ENCODE measurements at regions not wholly inside any gene's neighbourhood (a gene's known extent, or its start where the extent isn't known, plus 50 kb on each side); places are given as distances from the start of the nearest gene placed in this dataset.

DNA sequence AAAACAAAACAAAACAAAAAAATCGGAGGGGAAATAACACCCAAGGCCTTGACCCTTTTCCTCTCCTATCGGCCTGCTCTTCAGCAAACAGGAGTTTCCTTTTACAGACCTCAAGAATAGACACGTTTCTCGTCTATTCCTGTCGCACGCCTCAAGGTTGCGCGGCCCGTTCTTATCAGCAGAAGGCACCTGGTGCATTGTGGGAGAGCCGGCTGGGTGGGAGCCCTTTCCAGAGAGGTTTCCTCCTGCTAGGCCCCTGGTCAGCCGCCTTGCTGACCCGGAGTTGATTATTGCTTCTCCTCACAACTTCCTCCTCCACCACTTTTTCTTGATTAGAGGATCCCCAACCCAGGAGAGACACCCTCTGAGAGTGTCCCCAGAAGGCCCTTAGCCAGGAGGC, 497.3 kb downstream of the MIAT start:
- Histone ChIP-seq H3K27me3 (no peaks in the 10 kb centered on the region), H3K9me3 (peaks cover 0 to 15% of the 10 kb centered on the region in 2 donors), H3K4me1 (peaks cover 0 to 10% of the 10 kb centered on the region in 2 donors), H3K27ac (no peak overlapping the region), H3K4me3 (no peak overlapping the region), H3K36me3 (no peaks in the 10 kb centered on the region)
- TF ChIP-seq, protein P1, sequence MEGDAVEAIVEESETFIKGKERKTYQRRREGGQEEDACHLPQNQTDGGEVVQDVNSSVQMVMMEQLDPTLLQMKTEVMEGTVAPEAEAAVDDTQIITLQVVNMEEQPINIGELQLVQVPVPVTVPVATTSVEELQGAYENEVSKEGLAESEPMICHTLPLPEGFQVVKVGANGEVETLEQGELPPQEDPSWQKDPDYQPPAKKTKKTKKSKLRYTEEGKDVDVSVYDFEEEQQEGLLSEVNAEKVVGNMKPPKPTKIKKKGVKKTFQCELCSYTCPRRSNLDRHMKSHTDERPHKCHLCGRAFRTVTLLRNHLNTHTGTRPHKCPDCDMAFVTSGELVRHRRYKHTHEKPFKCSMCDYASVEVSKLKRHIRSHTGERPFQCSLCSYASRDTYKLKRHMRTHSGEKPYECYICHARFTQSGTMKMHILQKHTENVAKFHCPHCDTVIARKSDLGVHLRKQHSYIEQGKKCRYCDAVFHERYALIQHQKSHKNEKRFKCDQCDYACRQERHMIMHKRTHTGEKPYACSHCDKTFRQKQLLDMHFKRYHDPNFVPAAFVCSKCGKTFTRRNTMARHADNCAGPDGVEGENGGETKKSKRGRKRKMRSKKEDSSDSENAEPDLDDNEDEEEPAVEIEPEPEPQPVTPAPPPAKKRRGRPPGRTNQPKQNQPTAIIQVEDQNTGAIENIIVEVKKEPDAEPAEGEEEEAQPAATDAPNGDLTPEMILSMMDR (IDR thresholded peaks at IDR 0.05) = no peak
- no peak for DNase-seq (ENCODE audit: low spot score)

DNA sequence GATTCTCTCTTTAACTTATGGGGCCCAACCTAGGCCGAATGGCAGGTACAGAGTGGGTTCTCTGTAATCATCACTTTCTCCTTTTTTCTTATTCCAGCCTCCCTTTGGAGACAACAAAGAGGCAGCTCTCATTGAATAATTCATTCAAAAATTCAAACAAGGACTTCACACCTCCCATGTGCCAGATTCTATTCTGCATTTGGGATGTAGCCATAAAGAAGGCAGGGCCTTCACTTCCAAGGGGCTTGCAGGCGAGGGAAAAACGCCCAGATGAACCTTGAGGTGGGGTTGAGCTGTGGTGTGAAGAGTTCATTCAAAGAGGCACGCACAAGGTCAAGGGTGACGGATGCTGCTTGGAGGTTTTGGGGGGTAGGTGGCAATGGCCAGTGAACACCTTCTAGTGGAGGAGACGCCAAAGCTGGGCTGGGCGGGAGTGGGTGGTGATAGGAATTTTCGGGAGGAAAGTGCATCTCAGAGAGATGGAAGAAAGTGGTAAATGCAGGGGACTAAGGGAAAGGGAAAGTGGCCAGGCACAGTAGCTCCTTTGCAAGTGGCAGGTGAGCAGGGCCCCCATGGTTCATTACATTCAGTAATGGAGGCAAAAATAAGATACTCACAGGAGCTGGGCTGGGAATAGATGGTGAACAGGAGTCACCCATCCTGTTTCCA, 499.6 kb downstream of the MIAT start:
- Histone ChIP-seq H3K4me3 (no peak overlapping the region), H3K27me3 (no peaks in the 10 kb centered on the region)
- TF ChIP-seq, protein P1 (IDR thresholded peaks at IDR 0.05) = no peak

DNA sequence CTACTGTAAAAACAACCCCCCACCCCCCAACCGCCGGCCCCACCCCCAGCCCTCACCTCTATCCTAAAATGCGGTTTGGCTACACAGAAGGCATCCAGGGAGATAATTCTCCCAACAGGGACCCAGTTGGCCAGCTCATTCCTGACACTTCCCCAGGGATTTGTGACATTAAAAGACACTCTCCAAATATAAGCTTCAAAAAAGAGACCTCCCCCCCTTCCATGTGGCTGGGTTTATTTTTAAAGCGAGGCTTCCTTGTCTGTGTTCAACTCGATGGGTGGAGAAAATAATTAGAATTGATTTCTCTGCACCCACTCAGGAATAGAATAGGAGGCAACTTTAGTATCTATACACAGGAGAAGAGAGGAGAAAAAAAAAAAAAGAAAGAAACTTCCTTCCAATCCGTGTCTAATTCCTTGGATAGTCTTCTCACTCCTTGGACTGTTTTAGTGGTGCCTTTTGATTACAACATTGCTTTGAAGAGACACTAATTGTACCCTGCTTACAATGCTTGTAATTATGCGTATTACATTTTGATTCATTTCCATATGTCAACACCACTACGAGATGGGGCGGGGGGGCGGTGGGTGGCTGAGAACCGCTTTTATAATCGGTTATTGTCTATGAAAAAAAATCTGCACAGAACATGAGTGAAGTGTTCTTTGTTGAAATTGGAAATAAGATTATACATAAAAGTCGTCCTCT, 500.4 kb downstream of the MIAT start:
- Histone ChIP-seq H3K4me1 (no peaks in the 10 kb centered on the region), H3K36me3 (no peaks in the 10 kb centered on the region), H3K27ac (no peak overlapping the region), H3K27me3 (no peaks in the 10 kb centered on the region), H3K4me3 (no peak overlapping the region), H3K9me3 (peaks cover 0 to 10% of the 10 kb centered on the region in 2 donors)
- TF ChIP-seq, protein P1 (IDR thresholded peaks at IDR 0.05) = no peak
- no peak for DNase-seq (ENCODE audit: low spot score)

More for the DNA sequence above, 499.6 kb downstream of the MIAT start:
- DNase-seq (ENCODE audit: low spot score) = no peak
- Histone ChIP-seq H3K4me1 (no peaks in the 10 kb centered on the region), H3K9me3 (peaks cover 0 to 15% of the 10 kb centered on the region in 2 donors), H3K27ac (no peak overlapping the region), H3K36me3 (no peaks in the 10 kb centered on the region)

DNA sequence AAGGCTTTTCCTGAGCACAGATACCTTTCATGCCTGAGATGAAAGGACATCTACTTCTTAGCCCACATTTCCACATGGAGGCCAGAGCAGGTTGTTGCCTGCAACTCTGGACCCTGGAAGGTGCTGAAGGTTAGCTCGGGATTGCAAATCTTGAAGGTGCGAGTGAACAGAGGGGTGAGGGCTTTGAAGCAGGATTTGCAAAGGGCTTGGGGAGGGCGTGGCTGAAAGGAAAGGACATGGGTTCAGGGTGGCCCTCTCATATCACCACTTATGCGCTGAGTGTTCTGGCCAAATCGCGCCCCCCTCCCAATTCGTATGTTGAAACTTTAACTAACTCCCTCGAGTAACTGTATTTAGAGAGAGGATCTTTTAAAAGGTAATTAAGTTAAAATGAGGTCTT, 501.6 kb downstream of the MIAT start:
- no peak for DNase-seq (ENCODE audit: low spot score)
- no peaks in the 10 kb centered on the region for H3K9me3 ChIP-seq
- TF ChIP-seq, protein P1 (IDR thresholded peaks at IDR 0.05) = no peak
- H3K4me1 ChIP-seq = no peaks in the 10 kb centered on the region
- H3K36me3 ChIP-seq = no peaks in the 10 kb centered on the region
- no peak overlapping the region for H3K4me3 ChIP-seq
- no peaks in the 10 kb centered on the region for H3K27me3 ChIP-seq
- no peak overlapping the region for H3K27ac ChIP-seq

DNA sequence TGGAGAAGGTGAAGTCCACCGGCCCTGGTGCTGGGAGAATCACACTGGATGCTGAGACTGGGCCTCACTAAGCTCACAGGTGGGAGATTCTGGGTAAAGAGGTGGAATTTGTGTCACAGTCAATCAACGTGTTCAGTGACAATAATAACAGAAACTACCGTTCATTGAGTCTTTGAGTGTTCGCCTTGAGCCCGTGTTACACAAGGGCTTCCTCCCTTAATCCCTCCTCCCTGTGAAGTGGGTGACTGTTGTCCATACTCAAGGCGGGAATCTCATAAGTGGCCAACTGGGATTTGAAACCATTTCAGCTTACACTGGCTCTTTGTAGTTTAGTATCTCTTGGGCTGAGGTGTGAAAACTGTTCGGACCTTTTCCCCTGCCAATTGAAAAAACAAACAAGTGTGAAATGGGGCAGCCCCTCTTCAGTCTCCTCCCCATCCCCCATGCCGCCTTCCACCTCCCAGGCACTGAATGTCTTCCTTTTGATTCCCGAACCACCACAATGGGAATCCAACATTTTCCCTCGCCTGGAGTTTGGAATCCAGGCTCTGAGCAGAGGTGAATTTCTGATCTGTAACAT, 502.4 kb downstream of the MIAT start:
- TF ChIP-seq, protein P1 (IDR thresholded peaks at IDR 0.05) = no peak
- H3K36me3 ChIP-seq = no peaks in the 10 kb centered on the region
- no peaks in the 10 kb centered on the region for H3K4me1 ChIP-seq
- H3K27me3 ChIP-seq = no peaks in the 10 kb centered on the region
- H3K27ac ChIP-seq = no peak overlapping the region
- no peaks in the 10 kb centered on the region for H3K9me3 ChIP-seq
- DNase-seq (ENCODE audit: low spot score) = no peak
- no peak overlapping the region for H3K4me3 ChIP-seq

All from right atrium auricular region (tissue), 2 donors.